Loucy (cell line): ENCODE measurements at regions not wholly inside any gene's neighbourhood (a gene's known extent, or its start where the extent isn't known, plus 50 kb on each side); places are given as distances from the start of the nearest gene placed in this dataset.

Experiments used
- EZH2phosphoT487 ChIP-seq: fragments of 200-600 bp; IDR thresholded peaks from 2 replicates; pipeline ENCODE4 v1.6.1; 2018; ENCODE audit warnings: antibody characterized with exemption, mild to moderate bottlenecking, moderate library complexity, borderline replicate concordance
- TF ChIP-seq, protein P1 (sequence below): fragments of 200-600 bp; sonication (generic); conservative IDR thresholded peaks from 2 replicates; pipeline ENCODE4 v1.5.1; 2014; ENCODE audit warnings: mild to moderate bottlenecking, antibody characterized with exemption, low read length

DNA sequence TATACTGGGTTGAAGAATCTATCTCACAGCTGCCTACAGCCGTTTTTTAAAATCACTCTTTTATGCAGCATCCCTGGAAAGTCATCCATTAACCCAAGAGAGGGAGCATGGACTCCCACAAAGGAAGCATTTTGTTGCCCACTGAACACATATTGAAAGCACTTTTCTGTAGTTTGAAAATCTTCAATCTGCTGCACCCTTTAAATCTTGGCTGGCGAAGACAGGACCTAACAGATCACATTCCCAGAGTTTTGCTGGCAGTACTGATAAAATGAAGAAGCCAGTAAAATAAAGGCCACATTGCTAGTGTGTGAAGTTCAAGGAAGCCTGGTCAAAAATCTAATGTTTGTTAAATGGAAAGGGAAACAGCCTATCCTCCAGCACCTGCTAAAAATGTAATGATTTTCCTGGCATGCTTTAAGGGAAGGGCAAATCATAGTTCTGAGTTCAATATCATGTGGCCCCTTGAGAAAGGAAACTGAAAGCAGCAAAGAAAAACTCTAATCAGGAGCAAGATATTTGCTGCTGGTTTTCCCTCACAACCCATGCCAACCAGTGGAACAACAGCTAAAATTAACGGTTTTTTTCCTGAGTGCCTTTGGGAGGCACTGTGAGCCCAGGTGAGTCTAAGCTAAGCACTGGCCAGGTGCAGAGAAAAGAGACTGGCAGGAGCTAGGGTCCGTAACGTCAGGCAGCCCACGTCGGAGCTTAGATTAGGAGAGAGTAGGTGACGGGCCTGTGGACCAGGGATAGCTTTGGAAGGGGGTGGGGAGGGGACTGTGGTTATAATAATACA is 97.9 kb upstream of the PALS2 start:
- TF ChIP-seq, protein P1, sequence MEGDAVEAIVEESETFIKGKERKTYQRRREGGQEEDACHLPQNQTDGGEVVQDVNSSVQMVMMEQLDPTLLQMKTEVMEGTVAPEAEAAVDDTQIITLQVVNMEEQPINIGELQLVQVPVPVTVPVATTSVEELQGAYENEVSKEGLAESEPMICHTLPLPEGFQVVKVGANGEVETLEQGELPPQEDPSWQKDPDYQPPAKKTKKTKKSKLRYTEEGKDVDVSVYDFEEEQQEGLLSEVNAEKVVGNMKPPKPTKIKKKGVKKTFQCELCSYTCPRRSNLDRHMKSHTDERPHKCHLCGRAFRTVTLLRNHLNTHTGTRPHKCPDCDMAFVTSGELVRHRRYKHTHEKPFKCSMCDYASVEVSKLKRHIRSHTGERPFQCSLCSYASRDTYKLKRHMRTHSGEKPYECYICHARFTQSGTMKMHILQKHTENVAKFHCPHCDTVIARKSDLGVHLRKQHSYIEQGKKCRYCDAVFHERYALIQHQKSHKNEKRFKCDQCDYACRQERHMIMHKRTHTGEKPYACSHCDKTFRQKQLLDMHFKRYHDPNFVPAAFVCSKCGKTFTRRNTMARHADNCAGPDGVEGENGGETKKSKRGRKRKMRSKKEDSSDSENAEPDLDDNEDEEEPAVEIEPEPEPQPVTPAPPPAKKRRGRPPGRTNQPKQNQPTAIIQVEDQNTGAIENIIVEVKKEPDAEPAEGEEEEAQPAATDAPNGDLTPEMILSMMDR = no peak
- TF ChIP-seq EZH2phosphoT487 = no peak
